KMS-11 (cell line): ENCODE measurements at regions not wholly inside any gene's neighbourhood (a gene's known extent, or its start where the extent isn't known, plus 50 kb on each side); places are given as distances from the start of the nearest gene placed in this dataset.
A peak's percentile ranks its signal among the peaks of the same experiment; 100 is the strongest.

Experiments used
- H2AFZ ChIP-seq: fragments of 200-600 bp; sonication (generic); 2 replicates; pipeline ENCODE4 v1.6.1; 2016; ENCODE audit warnings: antibody characterized with exemption, mixed run types, low read depth
- H3K27ac ChIP-seq: fragments of 200-600 bp; sonication (generic); 2 replicates; pipeline ENCODE4 v1.6.1; 2016; ENCODE audit warnings: mild to moderate bottlenecking, mixed run types
- H3K27me3 ChIP-seq: fragments of 200-600 bp; sonication (generic); 2 replicates; pipeline ENCODE4 v1.6.1; 2017; ENCODE audit warnings: mild to moderate bottlenecking, low read depth, mixed run types, moderate library complexity; ENCODE audit not compliant: insufficient read depth
- H3K36me3 ChIP-seq: fragments of 200-600 bp; sonication (generic); 2 replicates; pipeline ENCODE4 v1.6.1; 2017; ENCODE audit warnings: mild to moderate bottlenecking, mixed run types; ENCODE audit not compliant: insufficient read depth
- H3K4me1 ChIP-seq: fragments of 200-600 bp; sonication (generic); 2 replicates; pipeline ENCODE4 v1.6.1; 2016; ENCODE audit warnings: mild to moderate bottlenecking, low read depth, mixed run types; ENCODE audit not compliant: poor library complexity, severe bottlenecking
- H3K4me2 ChIP-seq: fragments of 200-600 bp; sonication (generic); 2 replicates; pipeline ENCODE4 v1.7.0; 2016; ENCODE audit warnings: mild to moderate bottlenecking, mixed run types
- H3K4me3 ChIP-seq: fragments of 200-600 bp; sonication (generic); IDR thresholded peaks from 2 replicates; pipeline ENCODE4 v1.6.1; 2017; ENCODE audit warnings: low read depth, low read length, mixed read lengths; ENCODE audit not compliant: insufficient read depth
- H3K79me2 ChIP-seq: fragments of 200-600 bp; sonication (generic); 2 replicates; pipeline ENCODE4 v1.6.1; 2016; ENCODE audit warnings: low read depth, mixed run types; ENCODE audit not compliant: insufficient read depth
- H3K9ac ChIP-seq: fragments of 200-600 bp; sonication (generic); 2 replicates; pipeline ENCODE4 v1.6.1; 2016; ENCODE audit warnings: mild to moderate bottlenecking, mixed run types
- H4K20me1 ChIP-seq: fragments of 200-600 bp; sonication (generic); 2 replicates; pipeline ENCODE4 v1.6.1; 2016; ENCODE audit warnings: mild to moderate bottlenecking, mixed run types; ENCODE audit not compliant: insufficient read depth
- TF ChIP-seq, protein P1 (sequence below): fragments of 200-600 bp; sonication (generic); conservative IDR thresholded peaks from 2 replicates; pipeline ENCODE4 v1.6.1; 2017; ENCODE audit warnings: low read depth, mild to moderate bottlenecking, antibody characterized with exemption, low read length, moderate library complexity, mixed read lengths

DNA sequence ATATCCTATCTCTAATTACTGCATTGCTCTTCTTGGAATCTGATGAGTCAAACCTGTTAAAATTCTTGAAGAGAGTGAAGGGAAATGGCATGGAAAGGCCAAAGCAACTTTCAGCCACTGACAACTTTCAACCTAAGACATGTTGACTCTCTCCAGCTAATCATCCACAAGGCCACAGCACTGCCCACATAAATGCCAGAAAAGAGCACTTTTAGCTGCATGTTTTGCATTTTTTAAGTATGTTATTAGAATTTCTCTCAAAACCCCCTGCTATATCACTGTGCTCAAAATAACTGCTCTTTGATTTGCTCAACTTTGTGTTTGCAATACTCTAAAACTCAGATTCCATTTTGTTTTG lies 352.5 kb downstream of the ADGRL2 start:
- H4K20me1 ChIP-seq = no peaks in the 10 kb centered on the region
- no peaks in the 10 kb centered on the region for H3K36me3 ChIP-seq
- H3K27me3 ChIP-seq = no peaks in the 10 kb centered on the region
- TF ChIP-seq, protein P1, sequence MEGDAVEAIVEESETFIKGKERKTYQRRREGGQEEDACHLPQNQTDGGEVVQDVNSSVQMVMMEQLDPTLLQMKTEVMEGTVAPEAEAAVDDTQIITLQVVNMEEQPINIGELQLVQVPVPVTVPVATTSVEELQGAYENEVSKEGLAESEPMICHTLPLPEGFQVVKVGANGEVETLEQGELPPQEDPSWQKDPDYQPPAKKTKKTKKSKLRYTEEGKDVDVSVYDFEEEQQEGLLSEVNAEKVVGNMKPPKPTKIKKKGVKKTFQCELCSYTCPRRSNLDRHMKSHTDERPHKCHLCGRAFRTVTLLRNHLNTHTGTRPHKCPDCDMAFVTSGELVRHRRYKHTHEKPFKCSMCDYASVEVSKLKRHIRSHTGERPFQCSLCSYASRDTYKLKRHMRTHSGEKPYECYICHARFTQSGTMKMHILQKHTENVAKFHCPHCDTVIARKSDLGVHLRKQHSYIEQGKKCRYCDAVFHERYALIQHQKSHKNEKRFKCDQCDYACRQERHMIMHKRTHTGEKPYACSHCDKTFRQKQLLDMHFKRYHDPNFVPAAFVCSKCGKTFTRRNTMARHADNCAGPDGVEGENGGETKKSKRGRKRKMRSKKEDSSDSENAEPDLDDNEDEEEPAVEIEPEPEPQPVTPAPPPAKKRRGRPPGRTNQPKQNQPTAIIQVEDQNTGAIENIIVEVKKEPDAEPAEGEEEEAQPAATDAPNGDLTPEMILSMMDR = no peak
- H3K79me2 ChIP-seq = no peaks in the 10 kb centered on the region
- H3K27ac ChIP-seq = peak overlapping the region; percentile 42
- H2AFZ ChIP-seq = no peak overlapping the region
- H3K4me1 ChIP-seq = peaks cover 28% of the 10 kb centered on the region
- H3K4me3 ChIP-seq = no peak overlapping the region
- H3K4me2 ChIP-seq = peak overlapping the region; percentile 65
- no peak overlapping the region for H3K9ac ChIP-seq

GRCh38 chr1:82152356-82153271 lies 351.9 kb downstream of the ADGRL2 start:
- Histone ChIP-seq H3K4me1 (peaks cover 28% of the 10 kb centered on the region), H3K9ac (no peak overlapping the region), H4K20me1 (no peaks in the 10 kb centered on the region), H3K4me3 (no peak overlapping the region), H2AFZ (no peak overlapping the region; the same call in 1 of the 2 replicates), H3K36me3 (no peaks in the 10 kb centered on the region), H3K27ac (peak overlapping the region; percentile 42), H3K79me2 (no peaks in the 10 kb centered on the region), H3K4me2 (peak overlapping the region; percentile 65), H3K27me3 (no peaks in the 10 kb centered on the region)
- TF ChIP-seq, protein P1 = no peak

DNA sequence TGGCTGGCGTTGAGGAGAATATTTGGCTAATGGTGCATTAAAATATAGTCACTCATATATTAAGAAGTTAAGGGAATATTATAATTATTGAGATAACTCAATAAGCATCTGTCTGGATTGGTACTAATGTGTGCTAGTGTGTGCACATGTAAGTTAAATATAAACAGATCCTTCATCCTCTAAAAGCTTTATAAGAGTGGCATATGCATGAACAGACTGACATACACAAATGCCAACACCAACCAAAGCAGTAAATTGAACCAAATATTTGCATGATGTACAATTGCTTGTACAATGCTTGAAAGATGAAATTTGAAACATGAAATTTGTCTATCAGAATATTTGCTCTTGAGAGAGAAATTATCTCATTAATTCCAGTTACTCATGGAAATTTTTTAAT lies 344.9 kb downstream of the ADGRL2 start:
- Histone ChIP-seq H4K20me1 (no peaks in the 10 kb centered on the region), H3K27me3 (no peaks in the 10 kb centered on the region), H3K79me2 (no peaks in the 10 kb centered on the region), H3K4me1 (no peaks in the 10 kb centered on the region), H3K27ac (no peak overlapping the region), H2AFZ (no peak overlapping the region), H3K36me3 (no peaks in the 10 kb centered on the region), H3K9ac (no peak overlapping the region), H3K4me3 (no peak overlapping the region), H3K4me2 (no peak overlapping the region)
- TF ChIP-seq, protein P1 = no peak

DNA sequence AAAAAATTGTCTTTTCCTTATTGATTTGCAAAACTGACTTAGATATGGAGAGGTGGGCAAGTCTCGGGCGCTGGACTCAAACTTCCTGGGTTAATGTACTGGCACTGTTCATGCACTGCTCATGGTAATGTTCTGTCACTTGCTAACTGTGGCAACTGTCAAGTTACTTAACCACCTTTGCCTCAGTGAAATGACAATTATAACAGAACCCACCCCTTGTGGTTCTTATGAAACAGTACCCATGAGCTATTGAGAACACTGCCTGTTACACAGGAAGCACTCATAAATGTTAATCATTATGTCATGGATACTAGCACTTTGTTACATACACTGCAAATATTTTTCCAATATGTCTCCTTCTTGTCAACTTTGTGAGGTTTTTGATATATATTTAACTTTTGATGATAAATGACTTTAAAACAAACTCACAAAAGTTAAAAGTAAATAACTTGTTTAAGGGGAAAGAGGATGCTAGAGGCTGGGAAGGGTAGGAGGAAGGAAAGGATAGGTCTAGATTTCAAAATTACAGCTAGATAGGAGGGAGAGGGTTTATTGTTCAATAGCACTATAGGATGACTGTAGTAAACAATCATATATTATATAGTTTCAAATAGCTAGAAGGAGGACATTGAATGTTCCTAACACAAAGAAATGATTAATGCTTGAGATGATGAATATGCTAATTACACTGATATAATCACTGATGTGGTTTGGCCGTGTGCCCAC lies 342.5 kb downstream of the ADGRL2 start:
- H3K79me2 ChIP-seq = no peaks in the 10 kb centered on the region
- H3K4me3 ChIP-seq = no peak overlapping the region
- H3K9ac ChIP-seq = no peak overlapping the region
- no peak overlapping the region for H3K27ac ChIP-seq
- TF ChIP-seq, protein P1 = no peak
- no peaks in the 10 kb centered on the region for H3K27me3 ChIP-seq
- H3K4me1 ChIP-seq = no peaks in the 10 kb centered on the region
- H2AFZ ChIP-seq = no peak overlapping the region
- no peaks in the 10 kb centered on the region for H4K20me1 ChIP-seq
- no peaks in the 10 kb centered on the region for H3K36me3 ChIP-seq
- H3K4me2 ChIP-seq = no peak overlapping the region
